GM10266 (cell line): ENCODE measurements at regions not wholly inside any gene's neighbourhood (a gene's known extent, or its start where the extent isn't known, plus 50 kb on each side); places are given as distances from the start of the nearest gene placed in this dataset.
"Not testable (repeated sequence)": the region's sequence is repeated elsewhere in the genome, so short reads cannot be mapped to it uniquely, and the experiment has no call there.

ENCODE experiments used
- DNase-seq: peaks from one replicate; pipeline ENCODE4 v3.0.0; 2012; ENCODE audit errors: extremely low spot score
- TF ChIP-seq, protein P1 (sequence below): IDR thresholded peaks from 2 replicates; pipeline ENCODE4 v1.5.1; 2012; ENCODE audit warnings: mild to moderate bottlenecking, low read depth; ENCODE audit not compliant: control insufficient read depth, insufficient read depth; ENCODE audit errors: missing control alignments

DNA sequence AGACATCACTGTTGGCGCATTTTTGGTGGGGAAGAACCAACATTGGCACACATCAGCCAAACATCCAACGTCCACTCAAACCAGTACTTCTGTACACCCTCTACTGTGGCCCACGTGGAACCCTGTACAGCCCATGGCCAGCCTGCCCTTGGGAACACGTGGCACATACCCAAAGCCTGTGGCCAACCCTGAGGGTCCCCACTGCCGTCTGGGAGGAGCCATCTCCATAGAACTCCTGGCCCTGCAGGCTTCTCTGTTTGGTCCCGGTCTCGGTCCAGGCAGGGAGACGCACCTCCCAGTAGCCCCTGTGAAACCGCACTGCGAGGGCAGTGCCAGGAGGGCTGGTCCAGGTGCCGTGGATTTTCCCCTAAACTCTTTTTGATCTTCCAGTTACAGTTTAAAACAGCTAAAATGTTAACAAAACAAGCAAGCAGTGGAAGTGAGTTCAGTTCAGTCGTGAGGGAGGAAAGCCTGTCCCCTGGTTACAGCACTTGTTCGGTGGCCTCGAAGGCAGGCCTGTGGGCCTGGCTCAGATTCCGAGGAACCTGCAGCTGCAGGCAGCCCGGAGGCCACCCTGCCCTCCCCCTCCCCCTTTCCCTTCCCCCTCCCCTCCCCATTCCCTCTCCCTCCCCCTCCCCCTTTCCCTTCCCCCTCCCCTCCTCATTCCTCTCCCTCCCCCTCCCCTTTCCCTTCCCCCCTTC, 233.7 kb downstream of the DLL1 start:
- DNase-seq, result no peak
- TF ChIP-seq, protein P1, sequence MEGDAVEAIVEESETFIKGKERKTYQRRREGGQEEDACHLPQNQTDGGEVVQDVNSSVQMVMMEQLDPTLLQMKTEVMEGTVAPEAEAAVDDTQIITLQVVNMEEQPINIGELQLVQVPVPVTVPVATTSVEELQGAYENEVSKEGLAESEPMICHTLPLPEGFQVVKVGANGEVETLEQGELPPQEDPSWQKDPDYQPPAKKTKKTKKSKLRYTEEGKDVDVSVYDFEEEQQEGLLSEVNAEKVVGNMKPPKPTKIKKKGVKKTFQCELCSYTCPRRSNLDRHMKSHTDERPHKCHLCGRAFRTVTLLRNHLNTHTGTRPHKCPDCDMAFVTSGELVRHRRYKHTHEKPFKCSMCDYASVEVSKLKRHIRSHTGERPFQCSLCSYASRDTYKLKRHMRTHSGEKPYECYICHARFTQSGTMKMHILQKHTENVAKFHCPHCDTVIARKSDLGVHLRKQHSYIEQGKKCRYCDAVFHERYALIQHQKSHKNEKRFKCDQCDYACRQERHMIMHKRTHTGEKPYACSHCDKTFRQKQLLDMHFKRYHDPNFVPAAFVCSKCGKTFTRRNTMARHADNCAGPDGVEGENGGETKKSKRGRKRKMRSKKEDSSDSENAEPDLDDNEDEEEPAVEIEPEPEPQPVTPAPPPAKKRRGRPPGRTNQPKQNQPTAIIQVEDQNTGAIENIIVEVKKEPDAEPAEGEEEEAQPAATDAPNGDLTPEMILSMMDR, result no peak

DNA sequence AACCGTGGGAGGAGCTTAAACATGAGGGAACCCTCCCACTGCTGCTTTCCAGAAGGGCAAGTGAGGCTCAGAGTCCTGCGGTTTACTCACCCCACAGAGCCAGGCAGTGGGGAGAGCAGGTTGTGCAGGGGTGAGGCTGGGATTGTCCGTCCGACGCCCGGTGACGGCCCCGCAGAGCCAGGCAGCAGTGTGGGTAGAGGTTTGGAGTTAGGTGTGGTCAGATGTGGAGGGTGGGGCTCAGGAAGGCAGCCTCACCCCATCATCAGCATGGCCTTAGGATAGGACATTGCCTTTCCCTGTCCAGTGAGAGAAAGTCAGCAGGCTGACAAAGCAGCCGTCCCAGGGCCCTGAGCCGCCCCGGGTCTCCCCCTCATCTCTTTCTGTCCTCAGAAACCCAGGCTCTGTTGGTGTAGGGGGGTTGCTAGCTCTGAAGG, 234.6 kb downstream of the DLL1 start:
- TF ChIP-seq, protein P1, result no peak
- no peak for DNase-seq

DNA sequence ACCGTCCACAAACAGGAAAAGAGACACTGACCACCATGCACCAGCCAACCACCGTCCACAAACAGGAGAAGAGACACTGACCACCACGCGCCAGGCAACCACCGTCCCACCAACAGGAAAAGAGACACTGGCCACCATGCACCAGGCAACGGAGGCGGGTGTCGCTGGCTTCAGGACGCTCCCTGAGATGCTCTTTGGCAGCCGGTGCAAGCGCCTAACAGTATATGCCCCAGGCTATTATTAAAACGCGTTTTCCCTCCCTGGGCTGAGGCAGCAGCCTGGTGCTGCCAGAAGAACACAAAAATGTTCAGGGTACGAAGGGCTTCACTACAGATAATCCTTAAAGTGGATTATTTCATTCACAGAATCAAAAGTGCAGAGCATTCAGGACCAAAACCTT, 235.1 kb downstream of the DLL1 start:
- not testable (repeated sequence) for DNase-seq

DNA sequence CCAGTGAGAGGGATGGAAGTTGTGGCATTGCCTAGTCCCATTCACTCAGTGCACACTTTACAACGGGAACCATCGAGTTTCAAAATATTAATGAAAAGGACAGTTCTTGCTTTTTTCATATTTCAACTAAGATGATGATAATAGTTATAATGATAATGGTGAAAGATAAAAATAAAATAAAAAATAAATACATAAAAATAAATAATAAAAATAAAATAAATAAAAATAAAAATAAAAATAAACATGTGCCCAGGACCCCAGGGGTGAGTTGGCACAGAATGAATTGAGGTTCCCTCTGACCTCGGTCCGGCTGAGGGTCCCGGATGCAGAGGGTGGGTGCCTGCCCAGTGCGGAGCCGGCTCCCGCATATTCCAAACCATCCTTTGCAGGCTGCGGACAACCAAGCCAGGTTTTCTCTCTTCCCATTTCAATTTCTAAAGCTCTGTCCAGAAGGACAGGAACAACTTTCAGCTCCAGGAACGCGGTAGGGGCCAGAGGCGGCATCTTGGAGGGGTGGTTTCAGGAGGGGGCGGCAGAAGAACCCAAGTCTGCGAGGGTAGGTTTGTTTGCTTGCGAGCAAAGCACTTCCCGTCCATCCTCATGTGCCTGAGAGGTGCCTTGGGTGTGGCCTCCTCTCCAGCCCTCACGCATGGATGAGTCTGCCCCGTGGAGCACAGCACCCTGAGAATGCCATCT, 236.8 kb downstream of the DLL1 start:
- no peak for DNase-seq
- TF ChIP-seq, protein P1, result no peak

- TF ChIP-seq, protein P1, result no peak
- no peak for DNase-seq
These were observed 237.7 kb downstream of the DLL1 start for GRCh38 chr6:170052991-170053821.

DNA sequence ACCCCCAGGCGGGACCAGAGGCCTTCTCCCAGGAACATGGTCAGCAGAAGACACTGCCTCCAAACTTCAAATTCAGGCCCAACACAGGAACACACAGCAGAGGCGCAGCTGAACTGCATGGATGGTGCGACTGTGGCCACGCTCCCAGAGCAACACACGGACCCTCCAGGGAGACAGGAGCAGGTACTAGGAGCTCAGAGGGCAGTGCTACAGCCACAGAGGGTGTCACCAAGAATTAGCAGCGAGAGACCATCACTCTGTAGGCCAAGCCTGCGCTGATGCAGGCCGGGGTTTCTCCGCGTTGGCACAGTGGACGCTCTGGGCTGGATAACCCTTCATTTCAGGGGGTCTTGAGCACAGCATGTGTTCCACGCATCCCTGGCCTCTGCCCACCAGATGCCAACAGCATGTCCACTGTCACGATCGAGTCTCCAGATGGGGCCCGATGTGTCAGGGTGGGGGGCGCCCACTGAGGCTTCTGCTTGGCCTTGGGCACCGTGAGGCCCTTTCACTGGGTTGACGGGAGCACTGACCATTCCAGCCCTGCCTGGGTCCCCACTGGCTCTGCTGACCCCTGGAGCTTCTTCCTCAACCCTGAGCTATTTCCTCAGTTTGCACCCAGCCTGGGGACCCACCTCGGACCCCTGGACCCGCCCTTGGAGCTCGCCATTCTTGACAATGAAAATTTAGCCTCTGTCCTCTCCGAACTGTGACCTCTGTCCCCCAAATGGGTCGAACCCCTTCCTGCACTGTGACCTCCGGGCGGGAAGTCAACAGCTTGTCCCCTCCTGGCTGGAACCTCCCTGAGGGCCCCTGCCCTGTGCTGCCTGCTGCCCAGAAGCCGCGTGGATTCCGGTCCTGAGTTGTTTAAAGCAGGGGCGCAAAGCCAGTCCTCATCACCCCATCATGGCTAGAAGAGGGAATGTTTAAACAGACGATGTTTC, 239.4 kb downstream of the DLL1 start:
- DNase-seq, result no peak
- TF ChIP-seq, protein P1, result no peak

- no peak for DNase-seq
- TF ChIP-seq, protein P1, result no peak
These were observed 240.3 kb downstream of the DLL1 start for GRCh38 chr6:170050591-170051041.
